HCT116 (cell line): ENCODE measurements at regions not wholly inside any gene's neighbourhood (a gene's known extent, or its start where the extent isn't known, plus 50 kb on each side); places are given as distances from the start of the nearest gene placed in this dataset.

ENCODE experiments used
- ATAC-seq: fragments of 200-7000 bp; cut with Tn5 transposase; 2 replicates; pipeline ENCODE4 v1.9.1; 2020; ENCODE audit warnings: mild to moderate bottlenecking, moderate library complexity
- BruUV-seq: library from RNA; stranded (reverse); fragments of 400-500 nt; replicated peaks from 2 replicates; lab custom pipeline; 2021; lab: Mats Ljungman, UMichigan
- CTCF ChIA-PET: fragments of 300-600 bp; sonication (Branson Sonifier 250); formaldehyde crosslinking; loops from one replicate; lab custom pipeline; 2021; ENCODE audit warnings: antibody characterized with exemption; lab: Charles Lee
- POLR2A ChIA-PET: fragments of 300-600, 350-600 bp; sonication (Branson Sonifier 250); formaldehyde crosslinking; loops from one replicate; lab custom pipeline; 2021; ENCODE audit warnings: antibody characterized with exemption; lab: Charles Lee
- RAD21 ChIA-PET, 2 experiments: fragments of 300-600 bp; sonication (Branson Sonifier 250); formaldehyde crosslinking; loops; one replicate each; lab custom pipeline; 2023; ENCODE audit warnings: low total read pairs in 2 of 2; ENCODE audit not compliant: uncharacterized antibody in 2 of 2, unreplicated experiment in 2 of 2, low non-redundant PET in 1 of 2; lab: Charles Lee
- DNase-seq: peaks from one replicate; pipeline ENCODE4 v3.0.0-alpha.2; 2010; ENCODE audit warnings: low read depth, low spot score
- H2AFZ ChIP-seq: fragments of 200-600 bp; shearing (Covaris generic), sonication (generic); 2 replicates; pipeline ENCODE4 v1.6.1; 2017; ENCODE audit warnings: low read depth, mixed run types, mixed read lengths, antibody characterized with exemption, low read length; ENCODE audit not compliant: poor library complexity, severe bottlenecking
- H3K27ac ChIP-seq: 2 replicates; pipeline ENCODE4 v1.5.1; 2012; ENCODE audit warnings: low read depth, low read length
- H3K27me3 ChIP-seq: fragments of 200-600 bp; sonication (generic); 2 replicates; pipeline ENCODE4 v1.6.1; 2016; ENCODE audit warnings: mixed run types, low read length, mixed read lengths; ENCODE audit not compliant: insufficient read depth
- H3K36me3 ChIP-seq, 2 experiments: fragments of 200-500 bp in 1 of 2; fragments of 200-600 bp in 1 of 2; sonication (Bioruptor generic) in 1 of 2; sonication (generic) in 1 of 2; 2 replicates each; pipeline versions ENCODE4 v1.5.1 to v1.6.1; 2014 to 2016; ENCODE audit warnings: low read length in 2 of 2, inconsistent platforms in 1 of 2, mixed read lengths in 1 of 2, mixed run types in 1 of 2; ENCODE audit not compliant: insufficient read depth in 2 of 2, control insufficient read depth in 1 of 2
- H3K4me1 ChIP-seq, 2 experiments: fragments of 200-600 bp in 1 of 2; sonication (generic) in 1 of 2; 2 replicates each; pipeline versions ENCODE4 v1.5.1 to v1.6.1; 2012 to 2017; ENCODE audit warnings: low read length in 2 of 2, inconsistent platforms in 1 of 2, mild to moderate bottlenecking in 1 of 2, mixed read lengths in 1 of 2, mixed run types in 1 of 2, moderate library complexity in 1 of 2; ENCODE audit not compliant: insufficient read depth in 2 of 2, control insufficient read depth in 1 of 2
- H3K4me2 ChIP-seq: fragments of 200-600 bp; sonication (generic); 2 replicates; pipeline ENCODE4 v1.6.1; 2017; ENCODE audit warnings: mixed run types, low read length, mixed read lengths
- H3K4me3 ChIP-seq, 2 experiments: fragments of 200-600 bp in 1 of 2; sonication (generic) in 1 of 2; replicated peaks in 1 of 2; 2 replicates each; pipeline ENCODE4 v1.5.1; 2011 to 2016; ENCODE audit warnings: low read length in 2 of 2, control low read depth in 1 of 2, low read depth in 1 of 2, mild to moderate bottlenecking in 1 of 2, mixed read lengths in 1 of 2, mixed run types in 1 of 2
- H3K79me2 ChIP-seq: fragments of 200-600 bp; sonication (generic); 2 replicates; pipeline ENCODE4 v1.6.1; 2017; ENCODE audit warnings: mild to moderate bottlenecking, mixed run types, low read length, moderate library complexity, mixed read lengths; ENCODE audit not compliant: insufficient read depth
- H3K9ac ChIP-seq: fragments of 200-600 bp; sonication (generic); 2 replicates; pipeline ENCODE4 v1.6.1; 2016; ENCODE audit warnings: low read length, mixed read lengths
- H3K9me2 ChIP-seq: fragments of 200-600 bp; sonication (generic), shearing (Covaris generic); 2 replicates; pipeline ENCODE4 v1.6.1; 2017; ENCODE audit warnings: mixed run types, mild to moderate bottlenecking, moderate library complexity; ENCODE audit not compliant: insufficient read depth
- H3K9me3 ChIP-seq, 2 experiments: fragments of 200-500 bp in 1 of 2; fragments of 200-600 bp in 1 of 2; sonication (Bioruptor generic) in 1 of 2; sonication (generic) in 1 of 2; 2 replicates each; pipeline ENCODE4 v1.6.1; 2014 to 2017; ENCODE audit warnings: low read length in 2 of 2, mixed read lengths in 2 of 2, inconsistent platforms in 1 of 2, low read depth in 1 of 2, mild to moderate bottlenecking in 1 of 2, mixed run types in 1 of 2, moderate library complexity in 1 of 2; ENCODE audit not compliant: control insufficient read depth in 1 of 2, insufficient read depth in 1 of 2
- H4K20me1 ChIP-seq: fragments of 200-600 bp; sonication (generic), shearing (Covaris generic); 2 replicates; pipeline ENCODE4 v1.6.1; 2017; ENCODE audit warnings: mixed run types, mild to moderate bottlenecking, moderate library complexity; ENCODE audit not compliant: insufficient read depth
- CTCF ChIP-seq, 3 experiments: fragments of 200-600 bp in 1 of 3; sonication (generic) in 1 of 3; IDR thresholded peaks in 2 of 3; conservative IDR thresholded peaks in 1 of 3; 2 replicates each; pipeline ENCODE4 v1.5.1; 2012 to 2017; ENCODE audit warnings: low read depth in 2 of 3, low read length in 2 of 3, antibody characterized with exemption in 1 of 3, borderline replicate concordance in 1 of 3, control low read depth in 1 of 3, mild to moderate bottlenecking in 1 of 3, mixed read lengths in 1 of 3, mixed run types in 1 of 3, moderate library complexity in 1 of 3; ENCODE audit not compliant: insufficient read depth in 1 of 3
- EZH2 ChIP-seq: fragments of 200-600 bp; sonication (generic); IDR thresholded peaks from 2 replicates; pipeline ENCODE4 v1.6.1; 2017; ENCODE audit warnings: antibody characterized with exemption, mixed run types
- EZH2phosphoT487 ChIP-seq: fragments of 200-600 bp; IDR thresholded peaks from 2 replicates; pipeline ENCODE4 v1.6.1; 2018; ENCODE audit warnings: antibody characterized with exemption, borderline replicate concordance
- MAX ChIP-seq: IDR thresholded peaks from 2 replicates; pipeline ENCODE4 v1.6.1; 2012
- SRF ChIP-seq: IDR thresholded peaks from 2 replicates; pipeline ENCODE4 v1.6.1; 2012; ENCODE audit warnings: low read depth
- TCF7L2 ChIP-seq: IDR thresholded peaks from 2 replicates; pipeline ENCODE4 v1.7.0; 2011; ENCODE audit warnings: borderline replicate concordance, inconsistent platforms; ENCODE audit not compliant: insufficient read depth, insufficient read length; ENCODE audit errors: extremely low read depth
- YY1 ChIP-seq: IDR thresholded peaks from 2 replicates; pipeline ENCODE4 v1.6.1; 2011; ENCODE audit warnings: low read length, low read depth, moderate library complexity, mild to moderate bottlenecking; ENCODE audit not compliant: insufficient replicate concordance; ENCODE audit errors: extremely low read depth
- intact Hi-C: fragments of 100-400 bp; cut with micrococcal nuclease; formaldehyde crosslinking; loops from 2 replicates; pipeline ENCODE4 v1.10.0; 2022

- no peak for ATAC-seq
- TF ChIP-seq MAX (no peak), EZH2 (no peak), YY1 (no peak), EZH2phosphoT487 (no peak), CTCF (IDR thresholded peaks at IDR 0.05 in 2 of 3, conservative IDR thresholded peaks at IDR 0.05 in 1 of 3; ENCODE audit: borderline replicate concordance in 1 of 3, insufficient read depth in 1 of 3, low read depth in 2 of 3, low read length in 2 of 3) (no peak), TCF7L2 (no peak), SRF (no peak)
- TF ChIP-seq, all 23 proteins: peak for 0
- Histone ChIP-seq H4K20me1 (no peaks in the 10 kb centered on the region), H3K27ac (no peak overlapping the region), H3K79me2 (no peaks in the 10 kb centered on the region), H3K27me3 (no peaks in the 10 kb centered on the region), H3K4me1 (peaks cover 11 to 40% of the 10 kb centered on the region in 2 experiments; a peak in 3 of 4 replicates), H3K9me2 (no peaks in the 10 kb centered on the region), H2AFZ (no peak overlapping the region), H3K4me2 (no peak overlapping the region), H3K9me3 (no peaks in the 10 kb centered on the region), H3K4me3 (no peak overlapping the region), H3K36me3 (no peaks in the 10 kb centered on the region), H3K9ac (no peak overlapping the region)
- POLR2A ChIA-PET: no interaction called here
- intact Hi-C loops: no loop called here
- CTCF ChIA-PET: no interaction called here
- no peak for DNase-seq
- BruUV-seq: no TSS peak
- RAD21 ChIA-PET: no interaction called here
Observed at GRCh38 chr1:115192200-115192767, 103.0 kb upstream of the TSPAN2 start.
